ENCODE measurements at regions not wholly inside any gene's neighbourhood (a gene's known extent, or its start where the extent isn't known, plus 50 kb on each side); places are given as distances from the start of the nearest gene placed in this dataset.
A peak's percentile ranks its signal among the peaks of the same experiment; 100 is the strongest.

GRCh38 chr19:28834996-28835395, 378.0 kb downstream of the UQCRFS1 start:
- no peak for DNase-seq

- DNase-seq = no peak
Measured at GRCh38 chr19:28831462-28831861, 381.5 kb downstream of the UQCRFS1 start.

GRCh38 chr19:28829762-28830161, 383.2 kb downstream of the UQCRFS1 start:
- no peak for DNase-seq

GRCh38 chr19:28829359-28829758, 383.6 kb downstream of the UQCRFS1 start:
- no peak for DNase-seq

GRCh38 chr19:28828276-28828870, 384.6 kb downstream of the UQCRFS1 start:
- DNase-seq = no peak

- DNase-seq = no peak
Measured at GRCh38 chr19:28827382-28827781, 385.6 kb downstream of the UQCRFS1 start.

- no peak for DNase-seq
Measured at GRCh38 chr19:28823338-28823961, 389.5 kb downstream of the UQCRFS1 start.

GRCh38 chr19:28820289-28820688, 392.7 kb downstream of the UQCRFS1 start:
- no peak for DNase-seq

- DNase-seq = no peak
Measured at GRCh38 chr19:28815257-28815656, 397.7 kb downstream of the UQCRFS1 start.

GRCh38 chr19:28794301-28794700, 418.6 kb downstream of the UQCRFS1 start:
- peak in 1 of 5 experiments; percentile 8 for DNase-seq

GRCh38 chr19:28793391-28794168, 419.4 kb downstream of the UQCRFS1 start:
- peak in 1 of 5 experiments; percentile 3 for DNase-seq

GRCh38 chr19:28785971-28786370, 427.0 kb downstream of the UQCRFS1 start:
- no peak for DNase-seq

- DNase-seq = no peak
Measured at GRCh38 chr19:28764066-28764465, 448.9 kb downstream of the UQCRFS1 start.

- DNase-seq = no peak
Measured at GRCh38 chr19:28746478-28746877, 466.5 kb downstream of the UQCRFS1 start.

- no peak for DNase-seq
Measured at GRCh38 chr19:28744943-28745342, 468.0 kb downstream of the UQCRFS1 start.

GRCh38 chr19:28744014-28744413, 468.9 kb downstream of the UQCRFS1 start:
- no peak for DNase-seq

GRCh38 chr19:28737021-28737895, 475.7 kb downstream of the UQCRFS1 start:
- peak in 1 of 5 experiments; percentile 57 for DNase-seq

- DNase-seq = no peak
Measured at GRCh38 chr19:28736528-28736927, 476.4 kb downstream of the UQCRFS1 start.

GRCh38 chr19:28731577-28731976, 481.4 kb downstream of the UQCRFS1 start:
- no peak for DNase-seq

- no peak for DNase-seq
Measured at GRCh38 chr19:28730791-28731512, 482.0 kb downstream of the UQCRFS1 start.

GRCh38 chr19:28727480-28728159, 485.3 kb downstream of the UQCRFS1 start:
- peak in 3 of 5 experiments; percentile 18 to 63 (median 31) for DNase-seq
